MCF 10A (cell line): ENCODE measurements at regions not wholly inside any gene's neighbourhood (a gene's known extent, or its start where the extent isn't known, plus 50 kb on each side); places are given as distances from the start of the nearest gene placed in this dataset.

Experiments
- BruUV-seq: library from RNA; stranded (reverse); fragments of 400-500 nt; replicated peaks from 2 replicates; lab custom pipeline; 2021; lab: Mats Ljungman, UMichigan
- CTCF ChIA-PET: fragments of 300-600 bp; sonication (Branson Sonifier 250); formaldehyde crosslinking; extraction: SDS; loops from one replicate; lab custom pipeline; 2021; ENCODE audit warnings: antibody characterized with exemption, inconsistent platforms; lab: Yijun Ruan, JAX
- POLR2A ChIA-PET: fragments of 300-600, 350-650 bp; sonication (Branson Sonifier 250); formaldehyde crosslinking; extraction: SDS; loops from one replicate; lab custom pipeline; 2020; ENCODE audit warnings: antibody characterized with exemption, inconsistent platforms; lab: Yijun Ruan, JAX
- DNase-seq: peaks from one replicate; pipeline ENCODE4 v3.0.0-alpha.2; 2018; ENCODE audit not compliant: unreplicated experiment
- H3K27ac Mint-ChIP-seq: one replicate; pipeline ENCODE4 v1.8.0; 2022; ENCODE audit warnings: mild to moderate bottlenecking, low read depth, mixed read lengths; ENCODE audit not compliant: unreplicated experiment
- H3K27me3 Mint-ChIP-seq: one replicate; pipeline ENCODE4 v1.8.0; 2022; ENCODE audit warnings: mixed read lengths; ENCODE audit not compliant: insufficient read depth, unreplicated experiment
- H3K36me3 Mint-ChIP-seq: one replicate; pipeline ENCODE4 v1.8.0; 2022; ENCODE audit warnings: mild to moderate bottlenecking, moderate library complexity, mixed read lengths; ENCODE audit not compliant: insufficient read depth, unreplicated experiment
- H3K4me1 Mint-ChIP-seq: one replicate; pipeline ENCODE4 v1.8.0; 2022; ENCODE audit warnings: mixed read lengths; ENCODE audit not compliant: insufficient read depth, unreplicated experiment
- H3K4me3 Mint-ChIP-seq: one replicate; pipeline ENCODE4 v1.8.0; 2022; ENCODE audit warnings: mild to moderate bottlenecking, moderate library complexity, mixed read lengths; ENCODE audit not compliant: unreplicated experiment
- H3K9me3 Mint-ChIP-seq: one replicate; pipeline ENCODE4 v1.8.0; 2022; ENCODE audit warnings: mixed read lengths; ENCODE audit not compliant: unreplicated experiment
- CTCF ChIP-seq: fragments of 200-600 bp; IDR thresholded peaks from one replicate; pipeline ENCODE4 v1.8.0; 2022; ENCODE audit warnings: antibody characterized with exemption, mild to moderate bottlenecking; ENCODE audit not compliant: unreplicated experiment
- intact Hi-C: fragments of 100-400 bp; cut with micrococcal nuclease; formaldehyde crosslinking; loops from 2 replicates; pipeline ENCODE4 v1.14.1; 2022

- Mint-ChIP-seq H3K4me3 (no peak overlapping the region), H3K9me3 (peaks cover 32% of the 10 kb centered on the region), H3K27ac (no peak overlapping the region), H3K4me1 (no peaks in the 10 kb centered on the region), H3K36me3 (no peaks in the 10 kb centered on the region), H3K27me3 (no peaks in the 10 kb centered on the region)
- no peak for TF ChIP-seq CTCF
- no TSS peak for BruUV-seq
- DNase-seq = no peak
- POLR2A ChIA-PET = no interaction called here
- CTCF ChIA-PET = interaction anchor here (0.6 kb wide), 1 partner anchor 88 kb away, joined by 3 read pairs; no protein-coding TSS in a partner anchor
- intact Hi-C loops = no loop called here
These were observed 125.5 kb downstream of the CHRM3 start for GRCh38 chr1:239511875-239512274.

- no peak for TF ChIP-seq CTCF
- POLR2A ChIA-PET = interaction anchor here (0.8 kb wide), 1 partner anchor 33 kb away, joined by 4 read pairs; no protein-coding TSS in a partner anchor
- no peak for DNase-seq
- Mint-ChIP-seq H3K4me1 (no peaks in the 10 kb centered on the region), H3K27ac (no peak overlapping the region), H3K4me3 (no peak overlapping the region), H3K9me3 (peaks cover 24% of the 10 kb centered on the region), H3K27me3 (no peaks in the 10 kb centered on the region), H3K36me3 (no peaks in the 10 kb centered on the region)
- intact Hi-C loops = no loop called here
- no TSS peak for BruUV-seq
- CTCF ChIA-PET = interaction anchor here (0.5 to 1.6 kb wide), 9 partner anchors 9 to 1653 kb away, joined by 3 to 7 read pairs (median 3); no protein-coding TSS in a partner anchor
These were observed 130.2 kb downstream of the CHRM3 start for GRCh38 chr1:239516579-239516978.

GRCh38 chr1:239526391-239526790 is 140.0 kb downstream of the CHRM3 start:
- no peaks in the 10 kb centered on the region for H3K27me3 Mint-ChIP-seq
- ChIA-PET POLR2A (interaction anchor here (0.5 to 1.3 kb wide), 3 partner anchors 19 to 327 kb away, joined by 3 read pairs; no protein-coding TSS in a partner anchor), CTCF (interaction anchor here (0.7 to 1.8 kb wide), 5 partner anchors 10 to 276 kb away, joined by 3 to 7 read pairs (median 3); no protein-coding TSS in a partner anchor)
- H3K9me3 Mint-ChIP-seq = peaks cover 9% of the 10 kb centered on the region
- H3K36me3 Mint-ChIP-seq = no peaks in the 10 kb centered on the region
- no peak for TF ChIP-seq CTCF
- BruUV-seq = no TSS peak
- H3K4me1 Mint-ChIP-seq = peaks cover 6% of the 10 kb centered on the region
- intact Hi-C loops = no loop called here
- H3K4me3 Mint-ChIP-seq = no peak overlapping the region
- no peak overlapping the region for H3K27ac Mint-ChIP-seq
- DNase-seq = no peak

- no TSS peak for BruUV-seq
- no peaks in the 10 kb centered on the region for H3K27me3 Mint-ChIP-seq
- DNase-seq = peak; percentile 66
- H3K36me3 Mint-ChIP-seq = no peaks in the 10 kb centered on the region
- peaks cover 9% of the 10 kb centered on the region for H3K9me3 Mint-ChIP-seq
- no peak overlapping the region for H3K4me3 Mint-ChIP-seq
- ChIA-PET CTCF (interaction anchor here (0.5 to 1.4 kb wide), 5 partner anchors 14 to 371 kb away, joined by 3 to 4 read pairs (median 3); no protein-coding TSS in a partner anchor), POLR2A (interaction anchor here (0.6 to 1.4 kb wide), 7 partner anchors 12 to 631 kb away, joined by 3 to 7 read pairs (median 3); no protein-coding TSS in a partner anchor)
- intact Hi-C loops = no loop called here
- TF ChIP-seq CTCF = no peak
- H3K4me1 Mint-ChIP-seq = peaks cover 6% of the 10 kb centered on the region
- H3K27ac Mint-ChIP-seq = no peak overlapping the region
These were observed 140.8 kb downstream of the CHRM3 start for GRCh38 chr1:239527051-239527693.
